Hepatic stellate cell (primary cell): ENCODE measurements at regions not wholly inside any gene's neighbourhood (a gene's known extent, or its start where the extent isn't known, plus 50 kb on each side); places are given as distances from the start of the nearest gene placed in this dataset.
"Not testable (repeated sequence)": the region's sequence is repeated elsewhere in the genome, so short reads cannot be mapped to it uniquely, and the experiment has no call there.

Experiments
- DNase-seq: peaks from one replicate; pipeline ENCODE4 v3.0.0; 2011; ENCODE audit warnings: low spot score

DNA sequence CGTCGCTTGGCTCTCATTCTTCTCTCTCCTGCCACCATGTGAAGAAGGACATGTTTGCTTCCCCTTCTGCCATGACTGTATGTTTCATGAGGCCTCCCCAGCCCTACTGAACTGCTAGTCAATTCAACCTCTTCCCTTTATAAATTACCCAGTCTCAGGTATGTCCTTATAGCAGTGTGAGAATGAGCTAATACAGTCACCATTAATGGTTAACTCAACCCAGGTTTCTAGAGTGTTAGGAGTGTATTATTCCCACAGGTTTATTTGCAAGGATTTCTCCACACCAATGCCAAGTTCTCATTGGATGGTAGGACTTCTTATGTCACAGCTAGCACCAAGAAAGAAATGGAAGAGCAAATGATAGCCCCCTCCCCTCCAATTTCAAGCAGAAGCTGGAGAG is 71.9 kb downstream of the DYNAP start:
- no peak for DNase-seq

GRCh38 chr18:54669701-54670100 is 78.7 kb downstream of the DYNAP start:
- not testable (repeated sequence) for DNase-seq

DNA sequence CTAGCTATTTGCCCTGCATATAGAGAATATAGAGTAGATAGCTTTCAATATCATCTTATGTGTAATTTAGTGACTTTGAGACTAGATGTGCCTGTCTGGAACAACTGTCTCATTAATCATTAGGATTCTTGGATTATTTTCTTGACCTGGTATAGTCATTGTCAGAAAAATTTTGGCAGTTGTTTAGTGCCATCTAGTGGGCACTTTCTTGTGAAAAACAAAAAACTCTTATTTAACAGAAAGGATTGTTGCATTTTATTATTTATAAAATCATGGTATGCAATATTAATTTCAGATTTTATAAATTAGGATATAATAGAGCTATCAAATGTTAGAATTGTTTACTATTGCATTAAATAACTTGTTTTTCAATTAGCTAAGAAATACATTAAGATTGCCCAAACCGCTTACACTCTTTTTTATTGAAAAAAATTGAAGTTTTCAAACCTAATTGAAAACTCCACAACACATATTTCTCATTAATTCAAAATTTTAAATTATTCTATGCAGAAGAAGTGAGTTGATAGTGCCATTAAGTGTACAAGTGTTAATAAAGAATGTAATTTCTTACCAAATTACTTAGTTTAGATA is 80.3 kb downstream of the DYNAP start:
- DNase-seq = peak; percentile 12

GRCh38 chr18:54672109-54672508 is 81.1 kb downstream of the DYNAP start:
- DNase-seq = no peak

- no peak for DNase-seq
These were observed 81.9 kb downstream of the DYNAP start for GRCh38 chr18:54672846-54673475.

DNA sequence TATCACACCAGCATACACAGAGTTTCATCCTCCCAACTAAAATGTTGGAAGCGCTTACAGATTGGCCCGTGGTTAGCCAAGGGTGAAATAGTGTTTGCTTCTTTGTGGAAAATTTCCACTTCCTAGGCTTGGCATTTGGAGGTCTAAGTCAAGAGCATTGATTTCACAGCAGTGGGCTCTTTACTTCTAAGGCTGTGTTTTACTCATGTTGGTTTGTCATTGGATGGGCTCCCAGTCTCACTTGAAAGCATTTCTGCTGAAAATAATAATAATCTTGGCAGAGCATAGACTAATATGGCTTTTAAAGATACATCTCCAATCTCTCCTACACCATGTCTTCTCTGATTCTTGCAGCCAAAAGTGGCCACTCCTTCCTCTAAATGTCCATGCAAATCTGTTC is 82.9 kb downstream of the DYNAP start:
- no peak for DNase-seq

DNA sequence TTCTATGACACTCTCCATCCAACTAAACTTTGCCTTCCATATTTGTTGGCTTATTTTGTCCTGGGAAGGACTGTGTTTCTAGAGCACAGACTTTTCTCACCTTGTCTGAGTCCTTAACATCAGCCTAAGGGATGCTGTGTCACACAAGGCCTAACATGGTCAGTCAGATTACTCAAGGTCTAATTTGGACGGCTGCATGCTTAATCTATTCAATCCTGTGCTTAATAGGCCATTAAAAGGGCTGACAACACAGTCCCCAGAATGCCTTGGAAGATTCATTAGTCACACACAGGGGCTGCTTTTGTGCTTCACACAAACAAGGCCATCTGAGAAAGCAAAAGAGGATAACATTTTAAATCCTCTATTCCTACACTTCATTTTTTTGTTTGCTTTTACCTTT is 84.0 kb downstream of the DYNAP start:
- no peak for DNase-seq

GRCh38 chr18:54679318-54680149 is 88.5 kb downstream of the DYNAP start:
- DNase-seq = peak; percentile 55

DNA sequence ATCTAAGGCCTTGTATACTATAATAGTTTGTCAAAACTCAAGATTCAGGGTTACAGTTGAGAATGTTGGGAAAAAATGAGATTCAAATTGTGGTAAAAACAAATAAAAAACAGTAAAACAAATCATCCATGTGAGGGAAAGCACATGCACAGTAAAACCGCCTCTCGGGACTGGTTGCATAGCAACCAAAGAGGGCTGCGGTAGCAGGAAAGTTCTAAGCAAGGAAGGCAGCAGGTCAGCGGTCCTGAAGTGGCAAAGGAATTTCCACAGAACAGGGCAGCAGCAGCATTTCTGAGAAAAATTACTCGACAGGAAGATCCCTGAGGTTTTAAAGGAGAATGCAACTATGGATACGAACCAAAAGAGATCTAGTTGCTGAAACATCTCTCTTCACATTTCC is 93.7 kb downstream of the DYNAP start:
- peak; percentile 19 for DNase-seq

- DNase-seq = no peak
These were observed 98.3 kb downstream of the DYNAP start for GRCh38 chr18:54689319-54689718.

- DNase-seq = no peak
These were observed 99.2 kb downstream of the DYNAP start for GRCh38 chr18:54690198-54690597.

- no peak for DNase-seq
These were observed 101.4 kb downstream of the DYNAP start for GRCh38 chr18:54692463-54692862.

DNA sequence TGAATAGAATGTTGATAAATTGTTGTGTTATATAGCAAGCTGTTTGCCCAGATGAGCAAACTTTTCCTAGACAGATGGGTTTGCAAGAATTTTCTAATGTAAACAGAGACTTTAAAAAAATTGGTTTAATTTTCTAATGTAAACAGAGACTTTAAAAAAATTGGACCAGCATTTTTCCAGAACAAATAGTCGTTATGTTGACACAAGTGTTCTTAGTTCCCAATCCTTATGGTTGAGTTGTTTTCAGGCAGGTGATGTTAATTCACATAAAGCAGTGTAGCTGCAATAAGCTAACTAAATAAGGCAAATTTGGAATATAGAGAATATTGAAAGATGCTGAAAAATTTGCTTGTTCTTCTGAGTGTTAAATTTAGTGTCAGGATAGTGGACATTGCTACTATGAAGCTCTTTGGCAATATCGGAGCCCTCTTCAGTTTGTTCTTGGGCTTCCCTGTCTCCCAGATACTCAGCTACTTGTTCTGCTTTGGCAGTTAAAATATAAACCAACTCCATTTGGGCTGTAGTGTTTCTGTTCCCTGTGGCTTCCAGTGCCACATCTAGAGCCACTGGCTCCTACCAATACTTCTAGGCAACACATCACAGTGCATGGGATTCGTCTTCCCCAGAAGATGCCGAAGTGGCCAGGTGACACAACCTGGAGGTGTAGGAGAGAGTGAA is 105.7 kb downstream of the DYNAP start:
- no peak for DNase-seq

- DNase-seq = no peak
These were observed 109.5 kb downstream of the DYNAP start for GRCh38 chr18:54700580-54700979.

GRCh38 chr18:54702686-54703085 is 111.6 kb downstream of the DYNAP start:
- DNase-seq = peak; percentile 48

GRCh38 chr18:54710074-54710899 is 118.0 kb upstream of the RAB27B start:
- no peak for DNase-seq

- DNase-seq = no peak
These were observed 117.4 kb upstream of the RAB27B start for GRCh38 chr18:54710900-54711281.

GRCh38 chr18:54712306-54712705 is 116.0 kb upstream of the RAB27B start:
- DNase-seq = peak; percentile 45

DNA sequence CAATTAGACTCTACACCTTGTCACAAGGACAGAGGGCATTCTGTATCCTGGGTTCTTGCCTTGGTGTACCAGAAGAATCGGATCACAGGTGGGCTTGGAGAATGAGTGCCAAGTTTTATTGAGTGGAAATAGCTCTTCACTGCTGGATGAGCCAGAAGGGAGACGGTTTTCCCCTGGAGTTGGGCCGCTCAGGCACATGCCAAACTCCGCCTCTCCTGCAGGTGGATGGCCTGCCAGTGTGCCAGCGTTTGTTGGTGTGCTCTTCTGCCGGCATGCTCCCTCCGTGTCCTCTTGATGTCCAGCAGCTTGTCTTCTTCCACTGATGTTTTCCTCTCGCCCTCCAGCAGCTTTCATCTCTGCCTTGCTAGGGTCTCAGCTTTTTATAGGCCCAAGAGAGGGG is 115.5 kb upstream of the RAB27B start:
- DNase-seq = no peak

GRCh38 chr18:54713386-54713785 is 114.9 kb upstream of the RAB27B start:
- DNase-seq = no peak

- no peak for DNase-seq
These were observed 113.4 kb upstream of the RAB27B start for GRCh38 chr18:54714851-54715250.

GRCh38 chr18:54716586-54716985 is 111.7 kb upstream of the RAB27B start:
- DNase-seq = no peak
